GM12874 (cell line): ENCODE measurements at regions not wholly inside any gene's neighbourhood (a gene's known extent, or its start where the extent isn't known, plus 50 kb on each side); places are given as distances from the start of the nearest gene placed in this dataset.

ENCODE experiments used
- CTCF ChIP-seq: IDR thresholded peaks from 2 replicates; pipeline ENCODE4 v1.5.1; 2011; ENCODE audit warnings: low read depth, mild to moderate bottlenecking, control low read depth, low read length, moderate library complexity; ENCODE audit not compliant: insufficient read depth

- TF ChIP-seq CTCF = no peak
Measured at GRCh38 chr5:89280103-89281037, 397.4 kb upstream of the MEF2C start.

- no peak for TF ChIP-seq CTCF
Measured at GRCh38 chr5:89279391-89280036, 396.5 kb upstream of the MEF2C start.

- no peak for TF ChIP-seq CTCF
Measured at GRCh38 chr5:89277816-89278215, 394.8 kb upstream of the MEF2C start.

- no peak for TF ChIP-seq CTCF
Measured at GRCh38 chr5:89276566-89277305, 393.8 kb upstream of the MEF2C start.

GRCh38 chr5:89275066-89275855, 392.3 kb upstream of the MEF2C start:
- no peak for TF ChIP-seq CTCF

- TF ChIP-seq CTCF = no peak
Measured at GRCh38 chr5:89273289-89273688, 390.3 kb upstream of the MEF2C start.
